ENCODE measurements at regions not wholly inside any gene's neighbourhood (a gene's known extent, or its start where the extent isn't known, plus 50 kb on each side); places are given as distances from the start of the nearest gene placed in this dataset.

- WGBS, result 92% methylated on average over 3 of the region's 3 CpGs
- H3K9me3 ChIP-seq, result no peaks in the 10 kb centered on the region
- no peak overlapping the region for H3K4me3 ChIP-seq
- H3K27me3 ChIP-seq (replicated peaks; ENCODE audit: insufficient read depth), result no peaks in the 10 kb centered on the region
- no peak overlapping the region for H3K27ac ChIP-seq
- intact Hi-C loops (cut with DNase I), result no loop called here
- no peak for TF ChIP-seq CTCF (IDR thresholded peaks at IDR 0.05)
- TF ChIP-seq POLR2AphosphoS5 (IDR thresholded peaks at IDR 0.05), result no peak
- TF ChIP-seq POLR2A (IDR thresholded peaks at IDR 0.05), result no peak
- DNase-seq (ENCODE audit: low spot score), result no peak
- H3K4me1 ChIP-seq (replicated peaks), result no peaks in the 10 kb centered on the region
- H3K36me3 ChIP-seq, result no peaks in the 10 kb centered on the region
Measured at GRCh38 chr3:73908218-73908617, 283.5 kb upstream of the PDZRN3 start.

- Histone ChIP-seq H3K4me3 (no peak overlapping the region), H3K27me3 (replicated peaks; ENCODE audit: insufficient read depth) (no peaks in the 10 kb centered on the region), H3K27ac (no peak overlapping the region), H3K9me3 (no peaks in the 10 kb centered on the region), H3K36me3 (no peaks in the 10 kb centered on the region), H3K4me1 (replicated peaks) (no peaks in the 10 kb centered on the region)
- WGBS, result 65% methylated on average over 2 of the region's 2 CpGs
- intact Hi-C loops (cut with DNase I), result no loop called here
- no peak for TF ChIP-seq CTCF (IDR thresholded peaks at IDR 0.05)
- no peak for TF ChIP-seq POLR2AphosphoS5 (IDR thresholded peaks at IDR 0.05)
- no peak for TF ChIP-seq POLR2A (IDR thresholded peaks at IDR 0.05)
- DNase-seq (ENCODE audit: low spot score), result no peak
Measured at GRCh38 chr3:73901686-73902085, 276.9 kb upstream of the PDZRN3 start.

GRCh38 chr3:73894474-73895213, 269.9 kb upstream of the PDZRN3 start:
- 88% methylated on average over 3 of the region's 3 CpGs for WGBS
- H3K27me3 ChIP-seq (replicated peaks; ENCODE audit: insufficient read depth), result no peaks in the 10 kb centered on the region
- H3K4me3 ChIP-seq, result no peak overlapping the region
- no peaks in the 10 kb centered on the region for H3K4me1 ChIP-seq (replicated peaks)
- TF ChIP-seq POLR2A (IDR thresholded peaks at IDR 0.05) (no peak), POLR2AphosphoS5 (IDR thresholded peaks at IDR 0.05) (no peak), CTCF (IDR thresholded peaks at IDR 0.05) (no peak)
- no peak overlapping the region for H3K27ac ChIP-seq
- intact Hi-C loops (cut with DNase I), result no loop called here
- DNase-seq (ENCODE audit: low spot score), result no peak
- no peaks in the 10 kb centered on the region for H3K9me3 ChIP-seq
- H3K36me3 ChIP-seq, result no peaks in the 10 kb centered on the region

- H3K27ac ChIP-seq, result no peak overlapping the region
- no peaks in the 10 kb centered on the region for H3K9me3 ChIP-seq
- no peaks in the 10 kb centered on the region for H3K4me1 ChIP-seq (replicated peaks)
- TF ChIP-seq CTCF (IDR thresholded peaks at IDR 0.05) (no peak), POLR2A (IDR thresholded peaks at IDR 0.05) (no peak), POLR2AphosphoS5 (IDR thresholded peaks at IDR 0.05) (no peak)
- no peak overlapping the region for H3K4me3 ChIP-seq
- intact Hi-C loops (cut with DNase I), result no loop called here
- no peak for DNase-seq (ENCODE audit: low spot score)
- H3K27me3 ChIP-seq (replicated peaks; ENCODE audit: insufficient read depth), result no peaks in the 10 kb centered on the region
- WGBS, result 97% methylated on average over 2 of the region's 2 CpGs
- no peaks in the 10 kb centered on the region for H3K36me3 ChIP-seq
Measured at GRCh38 chr3:73893089-73893488, 268.3 kb upstream of the PDZRN3 start.

- Histone ChIP-seq H3K4me3 (no peak overlapping the region), H3K9me3 (no peaks in the 10 kb centered on the region), H3K27ac (no peak overlapping the region), H3K27me3 (replicated peaks; ENCODE audit: insufficient read depth) (no peaks in the 10 kb centered on the region), H3K36me3 (no peaks in the 10 kb centered on the region), H3K4me1 (replicated peaks) (no peaks in the 10 kb centered on the region)
- 76% methylated on average over 1 of the region's 1 CpG for WGBS
- TF ChIP-seq POLR2A (IDR thresholded peaks at IDR 0.05) (no peak), CTCF (IDR thresholded peaks at IDR 0.05) (no peak), POLR2AphosphoS5 (IDR thresholded peaks at IDR 0.05) (no peak)
- intact Hi-C loops (cut with DNase I), result no loop called here
- DNase-seq (ENCODE audit: low spot score), result no peak
Measured at GRCh38 chr3:73885862-73886261, 261.1 kb upstream of the PDZRN3 start.

All from prostate gland (tissue), 2 donors.